Smooth muscle cell (in vitro differentiated cells): ENCODE measurements at regions not wholly inside any gene's neighbourhood (a gene's known extent, or its start where the extent isn't known, plus 50 kb on each side); places are given as distances from the start of the nearest gene placed in this dataset.

Experiments
- DNase-seq: peaks from one replicate; lab custom pipeline; 2025; ENCODE audit not compliant: unreplicated experiment; lab: John Stamatoyannopoulos, UW
- H2AFZ ChIP-seq: fragments of 200-600 bp; sonication (generic); 2 replicates; pipeline ENCODE4 v1.6.0; 2016; ENCODE audit warnings: antibody characterized with exemption, low read depth, mild to moderate bottlenecking
- H3F3A ChIP-seq: fragments of 200-600 bp; sonication (generic); 2 replicates; pipeline ENCODE4 v1.6.0; 2017; ENCODE audit warnings: antibody characterized with exemption, low read depth
- H3K27ac ChIP-seq: fragments of 200-600 bp; sonication (generic); 2 replicates; pipeline ENCODE4 v1.5.1; 2016; ENCODE audit warnings: low read depth, mild to moderate bottlenecking
- H3K27me3 ChIP-seq: fragments of 200-600 bp; sonication (generic); 2 replicates; pipeline ENCODE4 v1.6.1; 2016; ENCODE audit warnings: low read depth, mild to moderate bottlenecking
- H3K36me3 ChIP-seq: fragments of 200-600 bp; sonication (generic); 2 replicates; pipeline ENCODE4 v1.5.1; 2016; ENCODE audit warnings: low read depth
- H3K4me1 ChIP-seq: fragments of 200-600 bp; sonication (generic); 2 replicates; pipeline ENCODE4 v1.5.1; 2016; ENCODE audit warnings: low read depth
- H3K4me2 ChIP-seq: fragments of 200-600 bp; sonication (generic); 2 replicates; pipeline ENCODE4 v1.6.0; 2016; ENCODE audit warnings: mild to moderate bottlenecking
- H3K4me3 ChIP-seq: fragments of 200-600 bp; sonication (generic); 2 replicates; pipeline ENCODE4 v1.5.1; 2016; ENCODE audit warnings: mild to moderate bottlenecking
- H3K79me2 ChIP-seq: fragments of 200-600 bp; sonication (generic); 2 replicates; pipeline ENCODE4 v1.6.0; 2016; ENCODE audit warnings: low read depth, mild to moderate bottlenecking
- H3K9ac ChIP-seq: fragments of 200-600 bp; sonication (generic); 2 replicates; pipeline ENCODE4 v1.6.0; 2016; ENCODE audit warnings: low read depth
- H3K9me3 ChIP-seq: fragments of 200-600 bp; sonication (generic); replicated peaks from 2 replicates; pipeline ENCODE4 v1.5.1; 2016; ENCODE audit warnings: low read depth
- H4K20me1 ChIP-seq: fragments of 200-600 bp; sonication (generic); 2 replicates; pipeline ENCODE4 v1.6.0; 2016; ENCODE audit warnings: low read depth
- WGBS: methylation state at CpG from one replicate; pipeline ENCODE4 v1.1.7; 2016; ENCODE audit warnings: low lambda C conversion rate; 5-methylcytosine and 5-hydroxymethylcytosine counted together
- TF ChIP-seq, protein P1 (sequence below): fragments of 200-600 bp; sonication (generic); IDR thresholded peaks from 2 replicates; pipeline ENCODE4 v1.5.1; 2017; ENCODE audit warnings: borderline replicate concordance, mild to moderate bottlenecking, antibody characterized with exemption; ENCODE audit not compliant: insufficient read depth, poor library complexity, severe bottlenecking

DNA sequence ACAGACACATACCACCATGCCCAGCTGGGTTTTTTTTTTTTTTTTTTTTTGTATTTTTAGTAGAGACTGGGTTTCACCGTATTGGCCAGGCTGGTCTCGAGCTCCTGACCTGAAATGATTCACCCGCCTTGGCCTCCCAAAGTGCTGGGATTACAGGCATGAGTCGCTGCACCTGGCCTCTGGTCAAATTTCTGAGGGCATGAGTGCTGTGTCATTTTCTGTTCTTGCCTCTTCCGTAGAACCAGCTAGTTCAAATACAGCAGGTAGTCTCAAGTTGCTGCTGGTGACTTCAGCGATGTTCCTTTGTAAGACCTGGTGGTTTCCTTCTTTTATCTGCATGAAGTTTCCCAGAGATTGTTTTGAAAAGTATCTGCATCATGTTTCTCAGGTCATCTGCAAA lies 134.8 kb upstream of the SHH start:
- H3K4me2 ChIP-seq: no peak overlapping the region

DNA sequence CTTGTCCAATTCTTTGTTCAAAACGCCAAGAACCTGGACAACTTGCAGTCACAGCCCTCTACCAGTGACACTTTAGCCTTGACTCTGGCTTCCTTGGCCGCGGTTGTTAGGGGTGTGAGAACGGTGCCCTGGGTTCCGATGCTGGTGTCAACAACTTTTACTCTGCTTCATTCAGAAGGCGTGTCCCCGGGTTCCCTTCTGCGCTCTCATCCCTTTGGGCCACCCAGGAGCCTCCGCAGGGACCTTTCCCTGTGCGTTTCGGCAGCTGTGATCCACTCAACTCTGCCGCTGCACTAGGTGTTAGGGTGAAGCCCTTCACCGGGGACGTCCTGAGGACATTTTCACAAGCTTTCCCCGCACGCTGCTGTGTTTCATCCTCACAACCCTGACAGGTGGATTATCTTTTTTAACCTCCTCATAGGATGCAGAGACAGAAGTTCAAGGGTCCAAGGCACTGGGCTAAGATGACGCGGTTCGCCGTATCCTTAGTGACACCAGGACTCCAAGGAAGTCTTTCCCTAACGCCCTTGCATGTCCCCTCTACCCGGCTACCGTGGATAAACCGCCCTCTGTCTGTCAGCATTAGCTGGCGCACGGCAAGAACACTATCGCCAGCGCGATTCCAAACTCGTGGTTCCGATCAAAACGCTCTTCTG lies 133.5 kb upstream of the SHH start:
- Histone ChIP-seq H3K9me3 (no peaks in the 10 kb centered on the region), H3K4me2 (no peak overlapping the region), H3K9ac (no peak overlapping the region), H3K4me1 (peaks cover 6% of the 10 kb centered on the region), H3K4me3 (no peak overlapping the region), H3K27ac (no peak overlapping the region), H3K36me3 (no peaks in the 10 kb centered on the region), H2AFZ (no peak overlapping the region), H3K27me3 (no peaks in the 10 kb centered on the region), H3F3A (no peaks in the 10 kb centered on the region), H4K20me1 (no peaks in the 10 kb centered on the region), H3K79me2 (no peaks in the 10 kb centered on the region)
- DNase-seq: no peak
- TF ChIP-seq, protein P1, sequence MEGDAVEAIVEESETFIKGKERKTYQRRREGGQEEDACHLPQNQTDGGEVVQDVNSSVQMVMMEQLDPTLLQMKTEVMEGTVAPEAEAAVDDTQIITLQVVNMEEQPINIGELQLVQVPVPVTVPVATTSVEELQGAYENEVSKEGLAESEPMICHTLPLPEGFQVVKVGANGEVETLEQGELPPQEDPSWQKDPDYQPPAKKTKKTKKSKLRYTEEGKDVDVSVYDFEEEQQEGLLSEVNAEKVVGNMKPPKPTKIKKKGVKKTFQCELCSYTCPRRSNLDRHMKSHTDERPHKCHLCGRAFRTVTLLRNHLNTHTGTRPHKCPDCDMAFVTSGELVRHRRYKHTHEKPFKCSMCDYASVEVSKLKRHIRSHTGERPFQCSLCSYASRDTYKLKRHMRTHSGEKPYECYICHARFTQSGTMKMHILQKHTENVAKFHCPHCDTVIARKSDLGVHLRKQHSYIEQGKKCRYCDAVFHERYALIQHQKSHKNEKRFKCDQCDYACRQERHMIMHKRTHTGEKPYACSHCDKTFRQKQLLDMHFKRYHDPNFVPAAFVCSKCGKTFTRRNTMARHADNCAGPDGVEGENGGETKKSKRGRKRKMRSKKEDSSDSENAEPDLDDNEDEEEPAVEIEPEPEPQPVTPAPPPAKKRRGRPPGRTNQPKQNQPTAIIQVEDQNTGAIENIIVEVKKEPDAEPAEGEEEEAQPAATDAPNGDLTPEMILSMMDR: no peak
- 95% methylated on average over 32 of the region's 32 CpGs for WGBS

More for the DNA sequence above, 134.8 kb upstream of the SHH start:
- Histone ChIP-seq H3K27me3 (no peaks in the 10 kb centered on the region), H3K4me1 (peaks cover 9% of the 10 kb centered on the region), H2AFZ (no peak overlapping the region), H3K9me3 (no peaks in the 10 kb centered on the region), H3K79me2 (no peaks in the 10 kb centered on the region), H3F3A (no peaks in the 10 kb centered on the region), H3K9ac (no peak overlapping the region), H3K36me3 (no peaks in the 10 kb centered on the region), H3K4me3 (no peak overlapping the region), H4K20me1 (no peaks in the 10 kb centered on the region), H3K27ac (no peak overlapping the region)
- WGBS: 53% methylated on average over 6 of the region's 6 CpGs
- TF ChIP-seq, protein P1: no peak
- DNase-seq: no peak

DNA sequence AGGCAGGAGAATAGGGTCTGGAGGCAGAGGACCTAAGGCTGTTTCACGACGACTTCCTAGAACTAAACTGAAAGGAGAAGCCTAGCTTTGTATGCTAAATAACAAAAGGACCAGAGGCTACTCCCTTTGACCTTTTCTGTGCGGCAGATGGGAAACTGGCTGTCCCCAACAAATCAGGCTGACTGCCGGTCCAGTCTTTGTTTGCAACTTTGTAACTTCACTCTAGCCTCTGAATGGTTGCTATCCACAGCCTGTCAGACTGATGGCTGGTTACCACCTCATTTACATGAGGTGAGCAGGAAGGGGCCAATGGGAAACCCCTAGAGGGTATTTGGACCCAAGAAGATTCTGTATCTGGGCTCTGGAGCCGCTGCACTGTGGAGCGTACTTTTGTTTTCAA lies 132.6 kb upstream of the SHH start:
- no peaks in the 10 kb centered on the region for H3K36me3 ChIP-seq
- no peak overlapping the region for H2AFZ ChIP-seq
- WGBS: 94% methylated on average over 6 of the region's 6 CpGs
- no peaks in the 10 kb centered on the region for H4K20me1 ChIP-seq
- no peaks in the 10 kb centered on the region for H3K27me3 ChIP-seq
- H3F3A ChIP-seq: no peaks in the 10 kb centered on the region
- H3K27ac ChIP-seq: no peak overlapping the region
- H3K4me3 ChIP-seq: no peak overlapping the region
- H3K9me3 ChIP-seq: no peaks in the 10 kb centered on the region
- no peak overlapping the region for H3K9ac ChIP-seq
- H3K4me1 ChIP-seq: peaks cover 6% of the 10 kb centered on the region
- TF ChIP-seq, protein P1: no peak
- H3K4me2 ChIP-seq: no peak overlapping the region
- no peaks in the 10 kb centered on the region for H3K79me2 ChIP-seq
- DNase-seq: no peak

DNA sequence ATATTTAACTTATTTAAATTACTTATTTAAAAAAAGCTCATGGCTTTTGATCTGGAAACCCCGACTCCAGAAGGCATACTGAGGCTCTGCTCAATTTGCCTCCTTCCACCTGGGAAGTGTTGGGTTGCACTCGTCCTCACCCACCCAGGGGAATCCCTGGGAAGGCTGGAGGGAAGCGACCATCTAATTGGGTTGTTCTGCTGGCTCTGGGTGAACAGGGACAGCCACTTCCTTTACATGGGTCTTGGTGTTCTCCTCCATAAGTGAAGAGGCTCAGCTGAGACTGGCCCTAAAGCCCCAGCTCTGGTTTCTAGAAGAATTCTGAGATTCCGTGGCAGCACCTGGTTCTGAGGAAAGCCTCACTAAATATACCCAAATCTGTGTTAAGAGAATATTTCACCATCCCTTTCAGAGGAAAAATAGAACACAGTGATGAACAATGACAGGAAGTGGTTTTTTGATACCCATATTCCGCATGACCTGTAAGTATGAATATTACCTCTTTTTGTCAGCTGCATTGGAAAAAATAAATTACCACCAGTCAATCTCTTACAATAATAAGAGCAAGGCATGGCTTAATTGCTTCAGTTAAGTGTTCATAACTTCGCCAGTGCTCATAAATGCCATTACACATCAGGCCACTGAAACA lies 131.1 kb upstream of the SHH start:
- TF ChIP-seq, protein P1: no peak
- 89% methylated on average over 6 of the region's 6 CpGs for WGBS

More for the DNA sequence above, 131.1 kb upstream of the SHH start:
- Histone ChIP-seq H3K4me2 (no peak overlapping the region), H3K36me3 (no peaks in the 10 kb centered on the region), H3K9me3 (no peaks in the 10 kb centered on the region), H3K4me3 (no peak overlapping the region), H4K20me1 (no peaks in the 10 kb centered on the region), H3K9ac (no peak overlapping the region), H3K4me1 (peaks cover 6% of the 10 kb centered on the region), H3F3A (no peaks in the 10 kb centered on the region), H3K79me2 (no peaks in the 10 kb centered on the region), H3K27me3 (no peaks in the 10 kb centered on the region), H3K27ac (no peak overlapping the region), H2AFZ (no peak overlapping the region)
- DNase-seq: no peak
